ENCODE measurements at regions not wholly inside any gene's neighbourhood (a gene's known extent, or its start where the extent isn't known, plus 50 kb on each side); places are given as distances from the start of the nearest gene placed in this dataset.

- 71 to 72% methylated on average over 3 to 4 of the region's 4 CpGs for WGBS, 2 donors
Observed at GRCh38 chr2:16188261-16188890, 248.0 kb downstream of the MYCN start.

GRCh38 chr2:16187482-16187817 is 247.1 kb downstream of the MYCN start:
- intact Hi-C loops (cut with DNase I), result no loop called here
- Histone ChIP-seq H3K36me3 (no peaks in the 10 kb centered on the region), H3K9me3 (no peaks in the 10 kb centered on the region), H3K4me3 (no peak overlapping the region), H3K4me1 (no peaks in the 10 kb centered on the region), H3K27me3 (no peaks in the 10 kb centered on the region), H3K27ac (no peak overlapping the region)
- no peak for DNase-seq
- TF ChIP-seq, protein P1, sequence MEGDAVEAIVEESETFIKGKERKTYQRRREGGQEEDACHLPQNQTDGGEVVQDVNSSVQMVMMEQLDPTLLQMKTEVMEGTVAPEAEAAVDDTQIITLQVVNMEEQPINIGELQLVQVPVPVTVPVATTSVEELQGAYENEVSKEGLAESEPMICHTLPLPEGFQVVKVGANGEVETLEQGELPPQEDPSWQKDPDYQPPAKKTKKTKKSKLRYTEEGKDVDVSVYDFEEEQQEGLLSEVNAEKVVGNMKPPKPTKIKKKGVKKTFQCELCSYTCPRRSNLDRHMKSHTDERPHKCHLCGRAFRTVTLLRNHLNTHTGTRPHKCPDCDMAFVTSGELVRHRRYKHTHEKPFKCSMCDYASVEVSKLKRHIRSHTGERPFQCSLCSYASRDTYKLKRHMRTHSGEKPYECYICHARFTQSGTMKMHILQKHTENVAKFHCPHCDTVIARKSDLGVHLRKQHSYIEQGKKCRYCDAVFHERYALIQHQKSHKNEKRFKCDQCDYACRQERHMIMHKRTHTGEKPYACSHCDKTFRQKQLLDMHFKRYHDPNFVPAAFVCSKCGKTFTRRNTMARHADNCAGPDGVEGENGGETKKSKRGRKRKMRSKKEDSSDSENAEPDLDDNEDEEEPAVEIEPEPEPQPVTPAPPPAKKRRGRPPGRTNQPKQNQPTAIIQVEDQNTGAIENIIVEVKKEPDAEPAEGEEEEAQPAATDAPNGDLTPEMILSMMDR (IDR thresholded peaks at IDR 0.05), result no peak
- TF ChIP-seq POLR2A (IDR thresholded peaks at IDR 0.05), result no peak
- WGBS, 2 donors, result 66 to 73% methylated on average over 3 of the region's 3 CpGs

More at GRCh38 chr2:16188261-16188890, 248.0 kb downstream of the MYCN start:
- TF ChIP-seq, protein P1 (IDR thresholded peaks at IDR 0.05), result no peak
- no peak for TF ChIP-seq POLR2A (IDR thresholded peaks at IDR 0.05)
- Histone ChIP-seq H3K9me3 (no peaks in the 10 kb centered on the region), H3K27me3 (no peaks in the 10 kb centered on the region), H3K4me3 (no peak overlapping the region), H3K4me1 (no peaks in the 10 kb centered on the region), H3K36me3 (no peaks in the 10 kb centered on the region), H3K27ac (no peak overlapping the region)
- no peak for DNase-seq
- intact Hi-C loops (cut with DNase I), result no loop called here

DNA sequence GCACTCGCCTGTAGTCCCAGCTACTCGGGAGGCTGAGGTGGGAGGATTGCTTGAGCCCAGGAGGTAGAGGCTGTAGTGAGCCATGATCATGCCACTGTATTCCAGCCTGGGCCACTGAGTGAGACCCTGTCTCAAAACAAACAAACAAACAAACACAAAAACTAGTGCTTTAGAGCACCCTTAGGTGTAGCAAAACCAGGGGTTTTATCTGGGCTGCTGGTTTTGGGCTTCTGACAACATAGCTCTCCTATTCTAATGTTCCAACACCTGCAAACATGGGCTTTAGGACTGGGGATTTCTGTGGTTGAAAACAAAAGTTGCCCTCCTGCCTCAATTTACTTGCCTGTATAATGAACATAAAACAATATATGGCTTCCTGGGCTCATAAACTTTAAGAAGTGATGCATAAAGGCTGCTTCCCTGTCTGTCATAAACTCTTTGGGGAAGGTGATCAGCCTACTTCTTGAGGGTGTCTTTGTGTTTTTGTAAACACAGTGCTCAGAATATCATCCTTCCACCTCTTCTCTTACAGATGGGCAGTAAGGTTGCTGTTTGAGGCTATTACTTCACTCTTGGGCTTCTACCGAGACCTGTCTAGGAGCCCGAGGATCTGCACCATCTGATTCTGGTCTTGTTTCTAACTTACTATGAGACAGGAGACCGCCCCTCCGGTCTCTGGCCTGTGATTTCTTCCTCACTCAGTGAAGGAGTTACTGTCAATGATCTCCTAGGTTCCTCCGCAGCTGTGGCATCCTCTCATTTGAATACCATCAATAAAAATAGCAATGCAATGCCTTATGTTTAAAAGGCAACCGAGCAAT is 246.5 kb downstream of the MYCN start:
- intact Hi-C loops (cut with DNase I), result no loop called here
- TF ChIP-seq, protein P1 (IDR thresholded peaks at IDR 0.05), result no peak
- no peak for TF ChIP-seq POLR2A (IDR thresholded peaks at IDR 0.05)
- 70 to 77% methylated on average over 7 to 8 of the region's 8 CpGs for WGBS, 2 donors
- no peak for DNase-seq
- Histone ChIP-seq H3K4me1 (no peaks in the 10 kb centered on the region), H3K27ac (no peak overlapping the region), H3K27me3 (no peaks in the 10 kb centered on the region), H3K9me3 (no peaks in the 10 kb centered on the region), H3K36me3 (no peaks in the 10 kb centered on the region), H3K4me3 (no peak overlapping the region)

GRCh38 chr2:16185801-16186272 is 245.5 kb downstream of the MYCN start:
- TF ChIP-seq, protein P1 (IDR thresholded peaks at IDR 0.05), result no peak
- TF ChIP-seq POLR2A (IDR thresholded peaks at IDR 0.05), result no peak
- 79 to 93% methylated on average over 3 to 11 of the region's 11 CpGs for WGBS, 2 donors
- H3K27me3 ChIP-seq, result no peaks in the 10 kb centered on the region
- no peaks in the 10 kb centered on the region for H3K9me3 ChIP-seq
- H3K4me1 ChIP-seq, result no peaks in the 10 kb centered on the region
- no peaks in the 10 kb centered on the region for H3K36me3 ChIP-seq
- H3K4me3 ChIP-seq, result no peak overlapping the region
- intact Hi-C loops (cut with DNase I), result no loop called here
- H3K27ac ChIP-seq, result no peak overlapping the region
- no peak for DNase-seq

DNA sequence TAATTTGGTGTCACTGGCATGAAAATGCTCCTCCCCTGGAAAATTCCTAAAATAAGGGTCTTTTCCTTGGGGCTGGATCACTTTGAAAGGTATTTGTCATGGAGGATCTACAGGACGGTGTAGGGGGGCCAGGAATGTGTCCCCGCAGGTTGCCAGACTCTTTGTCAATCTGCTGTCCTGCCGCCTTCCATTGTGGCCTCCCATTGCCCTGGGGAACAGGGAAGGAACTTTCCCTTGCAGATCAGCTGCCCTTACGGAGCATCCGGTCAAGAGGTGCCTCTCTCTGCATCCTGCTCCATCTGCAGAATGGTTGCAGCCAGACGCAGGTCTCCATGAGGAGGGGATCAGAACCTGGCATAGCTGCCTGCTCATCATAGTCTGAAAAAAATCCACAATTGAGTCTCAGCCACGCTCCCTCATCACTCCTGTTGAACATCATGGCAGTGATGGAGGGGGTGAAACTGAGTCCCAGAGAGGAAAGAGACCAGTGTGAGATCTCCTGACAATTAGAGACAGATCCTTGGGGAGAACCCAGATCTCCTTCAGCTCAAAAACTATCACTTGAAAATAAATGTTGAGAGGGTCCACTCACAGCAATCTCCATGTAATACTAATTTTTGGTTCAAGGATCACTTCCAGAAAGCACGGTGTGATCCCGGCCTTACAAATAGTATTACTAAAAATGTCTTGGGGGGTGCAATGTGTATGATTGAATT is 244.8 kb downstream of the MYCN start:
- TF ChIP-seq POLR2A (IDR thresholded peaks at IDR 0.05), result no peak
- TF ChIP-seq, protein P1 (IDR thresholded peaks at IDR 0.05), result no peak
- Histone ChIP-seq H3K4me1 (no peaks in the 10 kb centered on the region), H3K27me3 (no peaks in the 10 kb centered on the region), H3K4me3 (no peak overlapping the region), H3K9me3 (no peaks in the 10 kb centered on the region), H3K36me3 (no peaks in the 10 kb centered on the region), H3K27ac (no peak overlapping the region)
- WGBS, 2 donors, result 92 to 93% methylated on average over 6 to 9 of the region's 9 CpGs
- no peak for DNase-seq
- intact Hi-C loops (cut with DNase I), result no loop called here
